ENCODE measurements at regions not wholly inside any gene's neighbourhood (a gene's known extent, or its start where the extent isn't known, plus 50 kb on each side); places are given as distances from the start of the nearest gene placed in this dataset.
"Not testable (repeated sequence)": the region's sequence is repeated elsewhere in the genome, so short reads cannot be mapped to it uniquely, and the experiment has no call there.

DNA sequence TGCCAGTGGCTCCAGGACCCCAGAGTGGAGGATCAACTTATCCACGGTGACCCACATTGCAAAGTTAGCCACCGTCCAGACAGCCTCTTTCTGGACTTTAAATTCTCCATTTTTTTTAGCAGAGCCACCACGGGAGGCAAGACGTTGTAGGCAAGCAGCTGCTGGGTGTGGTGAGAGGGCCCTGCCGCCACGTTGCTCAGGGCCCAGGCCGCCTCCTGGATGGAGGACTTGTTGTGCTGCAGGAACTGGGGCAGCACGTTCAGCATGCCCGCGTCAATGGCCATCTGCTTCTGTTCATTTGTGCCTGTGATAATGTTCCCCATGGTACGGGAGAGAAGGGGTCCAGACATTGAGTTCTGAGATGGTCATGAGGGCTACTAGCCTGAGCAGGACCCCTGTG lies 114.3 kb upstream of the POC5 start:
- Histone ChIP-seq H3K4me1 (no peaks in the 10 kb centered on the region), H3K27me3 (no peaks in the 10 kb centered on the region), H3K4me3 (no peak overlapping the region), H3K36me3 (no peaks in the 10 kb centered on the region), H3K9me3 (no peaks in the 10 kb centered on the region), H3K27ac (no peak overlapping the region)
- intact Hi-C loops (cut with DNase I; ENCODE audit: low total_unique reads) (no loop called here), in situ Hi-C loops (cut with MboI; ENCODE audit: low pct_ligation_motif_present in 1 of 4, low pct_unique_long_range_greater_than_20kb in 1 of 4, low sequenced_read_pairs in 3 of 4) (no loop called here)
- 92 to 93% methylated on average over 4 to 11 of the region's 11 CpGs for WGBS, 2 donors (ENCODE audit: low coverage in 1 of 2)
- no peak for TF ChIP-seq EP300 (IDR thresholded peaks at IDR 0.05; ENCODE audit: low read depth)
- DNase-seq, result no peak

DNA sequence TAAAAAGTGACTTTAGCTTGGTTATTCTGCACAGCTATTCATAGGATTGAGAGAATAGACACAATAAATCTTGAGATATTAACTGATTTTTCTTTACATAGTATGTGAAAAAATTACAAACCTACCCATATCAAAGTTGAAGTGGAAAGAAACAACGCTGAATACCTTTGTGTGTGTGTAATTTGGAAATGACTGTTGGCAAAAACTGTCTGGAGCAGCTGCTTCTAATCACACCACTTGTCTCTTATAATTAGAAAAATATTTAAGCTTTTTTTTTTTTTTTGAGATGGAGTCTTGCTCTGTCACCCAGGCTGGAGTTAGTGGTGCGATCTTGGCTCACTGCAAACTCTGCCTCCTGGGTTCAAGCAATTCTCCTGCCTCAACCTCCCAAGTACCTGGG lies 110.8 kb upstream of the POC5 start:
- in situ Hi-C loops (cut with MboI; ENCODE audit: low pct_ligation_motif_present in 1 of 4, low pct_unique_long_range_greater_than_20kb in 1 of 4, low sequenced_read_pairs in 3 of 4), result no loop called here
- TF ChIP-seq POLR2AphosphoS5 (IDR thresholded peaks at IDR 0.05), result no peak
- TF ChIP-seq POLR2A (IDR thresholded peaks at IDR 0.05), result no peak
- TF ChIP-seq, protein P1, sequence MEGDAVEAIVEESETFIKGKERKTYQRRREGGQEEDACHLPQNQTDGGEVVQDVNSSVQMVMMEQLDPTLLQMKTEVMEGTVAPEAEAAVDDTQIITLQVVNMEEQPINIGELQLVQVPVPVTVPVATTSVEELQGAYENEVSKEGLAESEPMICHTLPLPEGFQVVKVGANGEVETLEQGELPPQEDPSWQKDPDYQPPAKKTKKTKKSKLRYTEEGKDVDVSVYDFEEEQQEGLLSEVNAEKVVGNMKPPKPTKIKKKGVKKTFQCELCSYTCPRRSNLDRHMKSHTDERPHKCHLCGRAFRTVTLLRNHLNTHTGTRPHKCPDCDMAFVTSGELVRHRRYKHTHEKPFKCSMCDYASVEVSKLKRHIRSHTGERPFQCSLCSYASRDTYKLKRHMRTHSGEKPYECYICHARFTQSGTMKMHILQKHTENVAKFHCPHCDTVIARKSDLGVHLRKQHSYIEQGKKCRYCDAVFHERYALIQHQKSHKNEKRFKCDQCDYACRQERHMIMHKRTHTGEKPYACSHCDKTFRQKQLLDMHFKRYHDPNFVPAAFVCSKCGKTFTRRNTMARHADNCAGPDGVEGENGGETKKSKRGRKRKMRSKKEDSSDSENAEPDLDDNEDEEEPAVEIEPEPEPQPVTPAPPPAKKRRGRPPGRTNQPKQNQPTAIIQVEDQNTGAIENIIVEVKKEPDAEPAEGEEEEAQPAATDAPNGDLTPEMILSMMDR (IDR thresholded peaks at IDR 0.05), result no peak
- no peak for TF ChIP-seq EP300 (IDR thresholded peaks at IDR 0.05; ENCODE audit: low read depth)
- intact Hi-C loops (cut with DNase I; ENCODE audit: low total_unique reads), result no loop called here
- H3K36me3 ChIP-seq, result no peaks in the 10 kb centered on the region
- no peaks in the 10 kb centered on the region for H3K4me1 ChIP-seq
- H3K27ac ChIP-seq, result no peak overlapping the region
- no peak for DNase-seq
- H3K9me3 ChIP-seq, result no peaks in the 10 kb centered on the region
- H3K4me3 ChIP-seq, result no peak overlapping the region
- 77 to 78% methylated on average over 2 of the region's 2 CpGs for WGBS, 2 donors (ENCODE audit: low coverage in 1 of 2)
- no peaks in the 10 kb centered on the region for H3K27me3 ChIP-seq

DNA sequence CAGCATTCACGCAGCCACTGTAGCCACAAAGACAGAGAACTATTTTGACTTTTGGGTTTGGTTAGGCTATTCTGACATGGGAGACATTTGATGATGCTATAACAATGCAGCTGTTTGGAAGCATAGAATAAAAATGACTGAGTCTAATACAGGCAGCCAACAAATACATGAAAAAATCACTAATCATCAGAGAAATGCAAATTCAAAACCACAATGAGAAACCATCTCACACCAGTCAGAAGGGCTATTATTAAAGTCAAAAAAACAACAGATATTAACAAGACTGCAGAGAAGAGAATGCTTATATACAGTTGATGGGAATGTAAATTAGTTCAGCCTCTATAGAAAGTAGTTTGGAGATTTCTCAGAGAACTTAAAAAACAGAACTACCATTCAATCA lies 107.1 kb upstream of the POC5 start:
- no peaks in the 10 kb centered on the region for H3K4me1 ChIP-seq
- WGBS, 2 donors (ENCODE audit: low coverage in 1 of 2), result 75% methylated on average over 1 of the region's 1 CpG; no CpG with 5 or more reads in 1 of the 2 donors
- in situ Hi-C loops (cut with MboI; ENCODE audit: low pct_ligation_motif_present in 1 of 4, low pct_unique_long_range_greater_than_20kb in 1 of 4, low sequenced_read_pairs in 3 of 4), result no loop called here

DNA sequence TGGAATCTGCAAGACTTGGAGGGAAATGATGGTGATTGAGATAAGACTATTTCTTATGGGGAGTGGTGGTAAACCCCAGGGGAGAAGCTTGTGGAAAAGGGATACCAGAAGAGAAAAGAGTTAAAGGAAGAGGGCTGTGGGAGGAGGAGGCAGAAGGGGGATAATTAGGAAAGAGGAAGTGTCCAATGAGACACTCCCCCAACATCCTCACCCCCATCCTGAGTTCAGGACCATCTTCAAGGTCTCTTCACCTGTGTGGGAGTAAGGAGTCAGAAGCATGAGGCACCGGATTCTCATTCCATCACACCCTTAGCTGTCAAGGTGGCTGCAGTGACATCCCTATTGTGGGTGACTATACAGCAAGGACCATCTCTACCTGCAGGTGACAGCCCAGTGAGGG lies 106.6 kb upstream of the POC5 start:
- Histone ChIP-seq H3K4me1 (no peaks in the 10 kb centered on the region), H3K9me3 (no peaks in the 10 kb centered on the region), H3K36me3 (no peaks in the 10 kb centered on the region), H3K4me3 (no peak overlapping the region), H3K27me3 (no peaks in the 10 kb centered on the region), H3K27ac (no peak overlapping the region)
- in situ Hi-C loops (cut with MboI; ENCODE audit: low pct_ligation_motif_present in 1 of 4, low pct_unique_long_range_greater_than_20kb in 1 of 4, low sequenced_read_pairs in 3 of 4) (no loop called here), intact Hi-C loops (cut with DNase I; ENCODE audit: low total_unique reads) (no loop called here)
- 93% methylated on average over 1 of the region's 1 CpG; no CpG with 5 or more reads in 1 of the 2 donors for WGBS, 2 donors (ENCODE audit: low coverage in 1 of 2)
- DNase-seq, result no peak
- no peak for TF ChIP-seq POLR2AphosphoS5 (IDR thresholded peaks at IDR 0.05)

More for the DNA sequence above, 107.1 kb upstream of the POC5 start:
- no peak for DNase-seq
- intact Hi-C loops (cut with DNase I; ENCODE audit: low total_unique reads), result no loop called here
- Histone ChIP-seq H3K9me3 (no peaks in the 10 kb centered on the region), H3K36me3 (no peaks in the 10 kb centered on the region), H3K27me3 (no peaks in the 10 kb centered on the region), H3K27ac (no peak overlapping the region), H3K4me3 (no peak overlapping the region)
- TF ChIP-seq, protein P1 (IDR thresholded peaks at IDR 0.05), result no peak
- no peak for TF ChIP-seq POLR2A (IDR thresholded peaks at IDR 0.05)
- no peak for TF ChIP-seq POLR2AphosphoS5 (IDR thresholded peaks at IDR 0.05)
- no peak for TF ChIP-seq EP300 (IDR thresholded peaks at IDR 0.05; ENCODE audit: low read depth)

DNA sequence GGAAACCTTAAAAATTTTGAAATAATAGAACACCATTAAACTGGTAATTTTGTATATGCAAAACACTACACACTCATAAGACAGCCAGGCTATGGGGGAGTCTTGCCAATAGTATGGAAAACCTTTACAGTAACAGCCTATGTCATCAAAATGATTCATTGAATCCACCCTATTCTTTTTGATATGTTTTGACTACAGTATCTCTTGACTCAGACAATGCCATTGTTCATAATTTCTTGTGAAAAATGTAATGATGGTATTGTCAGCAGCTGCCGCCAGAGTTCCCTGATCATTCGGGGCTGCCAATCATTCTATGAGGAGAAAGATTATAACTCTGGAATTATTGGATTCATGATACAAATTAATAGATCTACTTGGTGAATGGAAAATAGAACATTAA lies 101.4 kb upstream of the POC5 start:
- intact Hi-C loops (cut with DNase I; ENCODE audit: low total_unique reads), result no loop called here
- no peak for TF ChIP-seq POLR2AphosphoS5 (IDR thresholded peaks at IDR 0.05)
- no peak for TF ChIP-seq EP300 (IDR thresholded peaks at IDR 0.05; ENCODE audit: low read depth)
- TF ChIP-seq POLR2A (IDR thresholded peaks at IDR 0.05), result no peak
- TF ChIP-seq, protein P1 (IDR thresholded peaks at IDR 0.05), result no peak

DNA sequence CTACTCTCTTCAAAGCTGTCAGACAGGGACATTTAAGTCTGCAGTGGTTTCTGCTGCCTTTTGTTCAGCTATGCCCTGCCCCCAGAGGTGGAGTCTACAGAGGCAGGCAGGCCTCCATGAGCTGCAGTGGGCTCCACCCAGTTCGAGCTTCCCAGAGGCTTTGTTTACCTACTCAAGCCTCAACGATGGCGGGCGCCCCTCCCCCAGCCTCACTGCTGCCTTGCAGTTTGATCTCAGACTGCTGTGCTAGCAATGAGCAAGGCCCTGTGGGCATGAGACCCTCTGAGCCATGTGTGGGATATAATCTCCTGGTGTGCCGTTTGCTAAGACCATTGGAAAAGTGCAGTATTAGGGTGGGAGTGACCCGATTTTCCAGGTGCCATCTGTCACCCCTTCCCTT lies 82.5 kb upstream of the POC5 start:
- H3K4me3 ChIP-seq; H3K27ac ChIP-seq; H3K27me3 ChIP-seq; in situ Hi-C loops (cut with MboI; ENCODE audit: low pct_ligation_motif_present in 1 of 4, low pct_unique_long_range_greater_than_20kb in 1 of 4, low sequenced_read_pairs in 3 of 4); H3K36me3 ChIP-seq; H3K4me1 ChIP-seq; DNase-seq; H3K9me3 ChIP-seq; intact Hi-C loops (cut with DNase I; ENCODE audit: low total_unique reads): not testable (repeated sequence)
- WGBS, 2 donors (ENCODE audit: low coverage in 1 of 2), result 83% methylated on average over 6 of the region's 6 CpGs; no CpG with 5 or more reads in 1 of the 2 donors

More for the DNA sequence above, 101.4 kb upstream of the POC5 start:
- H3K4me3 ChIP-seq, result no peak overlapping the region
- peaks cover 4% of the 10 kb centered on the region for H3K27me3 ChIP-seq
- H3K27ac ChIP-seq, result no peak overlapping the region
- no peaks in the 10 kb centered on the region for H3K9me3 ChIP-seq
- H3K4me1 ChIP-seq, result no peaks in the 10 kb centered on the region
- H3K36me3 ChIP-seq, result no peaks in the 10 kb centered on the region
- 90 to 97% methylated on average over 2 of the region's 2 CpGs for WGBS, 2 donors (ENCODE audit: low coverage in 1 of 2)
- in situ Hi-C loops (cut with MboI; ENCODE audit: low pct_ligation_motif_present in 1 of 4, low pct_unique_long_range_greater_than_20kb in 1 of 4, low sequenced_read_pairs in 3 of 4), result no loop called here
- no peak for DNase-seq

DNA sequence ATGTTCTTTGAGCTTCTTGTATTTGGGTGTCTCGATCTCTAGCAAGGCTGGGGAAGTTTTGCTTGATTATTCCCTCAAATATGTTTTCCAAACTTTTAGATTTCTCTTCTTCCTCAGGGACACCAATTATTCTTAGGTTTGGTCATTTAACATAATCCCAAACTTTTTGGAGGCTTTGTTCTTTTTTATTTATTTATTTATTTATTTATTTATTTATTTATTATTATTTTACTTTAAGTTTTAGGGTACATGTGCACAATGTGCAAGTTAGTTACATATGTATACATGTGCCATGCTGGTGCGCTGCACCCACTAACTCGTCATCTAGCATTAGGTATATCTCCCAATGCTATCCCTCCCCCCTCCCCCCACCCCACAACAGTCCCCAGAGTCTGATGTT lies 52.1 kb upstream of the POC5 start:
- DNase-seq; H3K27ac ChIP-seq; in situ Hi-C loops (cut with MboI; ENCODE audit: low pct_ligation_motif_present in 1 of 4, low pct_unique_long_range_greater_than_20kb in 1 of 4, low sequenced_read_pairs in 3 of 4); H3K4me3 ChIP-seq; intact Hi-C loops (cut with DNase I; ENCODE audit: low total_unique reads); H3K36me3 ChIP-seq; H3K4me1 ChIP-seq; H3K27me3 ChIP-seq: not testable (repeated sequence)
- WGBS, 2 donors (ENCODE audit: low coverage in 1 of 2), result 67 to 91% methylated on average over 1 to 3 of the region's 3 CpGs
- H3K9me3 ChIP-seq, result peaks cover 0 to 14% of the 10 kb centered on the region in 2 donors
